ENCODE measurements at regions not wholly inside any gene's neighbourhood (a gene's known extent, or its start where the extent isn't known, plus 50 kb on each side); places are given as distances from the start of the nearest gene placed in this dataset.
"Not testable (repeated sequence)": the region's sequence is repeated elsewhere in the genome, so short reads cannot be mapped to it uniquely, and the experiment has no call there.

DNA sequence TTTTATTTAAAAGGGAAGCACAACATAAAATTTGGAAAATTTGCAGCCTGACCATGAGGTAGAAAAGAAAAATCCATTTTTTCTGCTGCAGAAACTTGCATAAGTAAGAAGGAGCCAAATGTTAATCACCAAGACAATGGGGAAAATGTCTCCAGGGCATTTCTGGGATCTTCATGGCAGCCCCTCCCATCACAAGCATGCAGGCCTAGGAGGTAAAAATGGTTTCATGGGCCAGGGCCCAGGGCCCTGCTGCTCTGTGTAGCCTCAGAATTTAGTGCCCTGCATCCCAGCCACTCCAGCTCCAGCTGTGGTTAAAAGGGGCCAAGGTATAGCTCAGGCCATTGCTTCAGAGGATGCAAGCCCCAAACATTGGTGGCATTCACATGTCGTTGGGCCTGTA, 735.6 kb downstream of the GALC start:
- in situ Hi-C loops (cut with HindIII; ENCODE audit: low sequenced_read_pairs) = no loop called here
- H3K4me3 ChIP-seq (ENCODE audit: low read depth, low read length) = no peak overlapping the region
- DNase-seq (ENCODE audit: low read depth) = no peak
- no peak for TF ChIP-seq CTCF (IDR thresholded peaks at IDR 0.05; ENCODE audit: low read depth, low read length, missing control alignments)

DNA sequence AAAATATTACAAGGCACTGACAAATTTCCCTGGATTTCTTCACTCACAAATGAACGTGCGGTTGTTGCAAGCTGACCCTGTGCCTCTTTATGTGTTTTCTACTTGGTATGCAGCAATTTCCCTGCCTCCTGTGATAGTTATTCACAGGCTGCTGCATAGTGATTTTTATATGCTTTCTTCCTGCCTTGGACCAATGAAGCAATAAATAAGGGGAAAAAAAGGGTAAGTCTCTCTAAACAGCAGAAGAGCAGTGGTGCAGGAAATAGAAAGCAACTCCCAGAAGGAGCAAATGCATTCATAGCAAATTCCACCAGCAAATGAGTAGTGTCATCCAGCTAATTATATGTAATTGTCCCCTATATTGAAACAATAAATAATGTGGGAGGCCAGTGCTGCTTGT, 737.9 kb downstream of the GALC start:
- TF ChIP-seq CTCF (IDR thresholded peaks at IDR 0.05; ENCODE audit: low read depth, low read length, missing control alignments) = no peak
- DNase-seq (ENCODE audit: low read depth) = no peak
- H3K4me3 ChIP-seq (ENCODE audit: low read depth, low read length) = no peak overlapping the region
- in situ Hi-C loops (cut with HindIII; ENCODE audit: low sequenced_read_pairs) = no loop called here

GRCh38 chr14:87254331-87254874, 738.6 kb downstream of the GALC start:
- TF ChIP-seq CTCF (IDR thresholded peaks at IDR 0.05; ENCODE audit: low read depth, low read length, missing control alignments) = no peak
- in situ Hi-C loops (cut with HindIII; ENCODE audit: low sequenced_read_pairs) = no loop called here
- DNase-seq (ENCODE audit: low read depth) = no peak
- no peak overlapping the region for H3K4me3 ChIP-seq (ENCODE audit: low read depth, low read length)

GRCh38 chr14:87253791-87254190, 739.2 kb downstream of the GALC start:
- DNase-seq (ENCODE audit: low read depth); H3K4me3 ChIP-seq (ENCODE audit: low read depth, low read length); in situ Hi-C loops (cut with HindIII; ENCODE audit: low sequenced_read_pairs): not testable (repeated sequence)

GRCh38 chr14:87252103-87252502, 740.9 kb downstream of the GALC start:
- TF ChIP-seq CTCF (IDR thresholded peaks at IDR 0.05; ENCODE audit: low read depth, low read length, missing control alignments) = no peak
- no peak overlapping the region for H3K4me3 ChIP-seq (ENCODE audit: low read depth, low read length)
- in situ Hi-C loops (cut with HindIII; ENCODE audit: low sequenced_read_pairs) = no loop called here
- no peak for DNase-seq (ENCODE audit: low read depth)

DNA sequence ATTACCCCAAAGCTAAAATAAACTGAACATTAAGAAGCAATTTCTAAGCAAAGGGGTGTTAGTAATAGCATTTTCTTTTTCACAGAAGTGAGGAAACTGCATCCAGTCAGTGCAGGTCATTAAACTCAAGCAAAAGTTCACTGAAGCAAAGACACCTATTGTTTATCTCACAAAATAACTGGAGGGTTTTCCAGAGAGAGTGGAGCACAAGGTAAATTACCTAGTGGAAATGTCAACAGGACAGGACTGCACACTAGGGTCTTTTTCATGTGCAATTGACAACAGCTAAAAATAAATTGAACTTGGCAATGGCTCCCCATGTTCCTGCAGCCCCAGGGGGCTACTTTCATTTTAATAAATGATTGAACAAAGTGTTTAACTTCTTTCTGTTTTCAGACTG, 742.0 kb downstream of the GALC start:
- TF ChIP-seq CTCF (IDR thresholded peaks at IDR 0.05; ENCODE audit: low read depth, low read length, missing control alignments) = no peak
- in situ Hi-C loops (cut with HindIII; ENCODE audit: low sequenced_read_pairs) = no loop called here

GRCh38 chr14:87241018-87241768, 751.8 kb downstream of the GALC start:
- no peak for TF ChIP-seq CTCF (IDR thresholded peaks at IDR 0.05; ENCODE audit: low read depth, low read length, missing control alignments)
- H3K4me3 ChIP-seq (ENCODE audit: low read depth, low read length) = no peak overlapping the region
- DNase-seq (ENCODE audit: low read depth) = no peak
- in situ Hi-C loops (cut with HindIII; ENCODE audit: low sequenced_read_pairs) = no loop called here

More for the DNA sequence above, 742.0 kb downstream of the GALC start:
- DNase-seq (ENCODE audit: low read depth) = no peak
- no peak overlapping the region for H3K4me3 ChIP-seq (ENCODE audit: low read depth, low read length)

DNA sequence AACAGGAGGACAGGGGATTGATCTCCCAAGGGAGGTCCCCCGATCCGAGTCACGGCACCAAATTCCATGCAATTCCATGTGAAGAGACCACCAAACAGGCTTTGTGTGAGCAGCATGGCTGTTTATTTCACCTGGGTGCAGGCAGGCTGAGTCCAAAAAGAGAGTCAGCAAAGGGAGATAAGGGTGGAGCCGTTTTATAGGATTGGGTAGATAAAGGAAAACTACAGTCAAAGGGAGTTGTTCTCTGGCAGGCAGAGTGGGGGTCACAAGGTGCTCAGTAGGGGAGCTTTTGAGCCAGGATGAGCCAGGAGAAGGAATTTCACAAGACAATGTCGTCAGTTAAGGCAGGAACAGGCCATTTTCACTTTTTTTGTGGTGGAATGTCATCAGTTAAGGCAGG, 752.7 kb downstream of the GALC start:
- DNase-seq (ENCODE audit: low read depth); in situ Hi-C loops (cut with HindIII; ENCODE audit: low sequenced_read_pairs); H3K4me3 ChIP-seq (ENCODE audit: low read depth, low read length): not testable (repeated sequence)

Data from astrocyte of the cerebellum (primary cell).